SJCRH30 (cell line): ENCODE measurements at regions not wholly inside any gene's neighbourhood (a gene's known extent, or its start where the extent isn't known, plus 50 kb on each side); places are given as distances from the start of the nearest gene placed in this dataset.
"Not testable (repeated sequence)": the region's sequence is repeated elsewhere in the genome, so short reads cannot be mapped to it uniquely, and the experiment has no call there.

ENCODE experiments used
- DNase-seq, 2 experiments: peaks; one replicate each; pipeline ENCODE4 v3.0.0-alpha.2; 2015 to 2020
- H3K27ac ChIP-seq: fragments of 250-450 bp; sonication (Bioruptor Pico); 2 replicates; pipeline ENCODE4 v1.5.1; 2020; ENCODE audit warnings: mild to moderate bottlenecking, moderate library complexity
- H3K27me3 ChIP-seq: fragments of 250-450 bp; sonication (Bioruptor Pico); 2 replicates; pipeline ENCODE4 v1.5.1; 2020; ENCODE audit warnings: mild to moderate bottlenecking, moderate library complexity
- H3K36me3 ChIP-seq: fragments of 250-450 bp; sonication (Bioruptor Pico); 2 replicates; pipeline ENCODE4 v1.5.1; 2020; ENCODE audit warnings: mild to moderate bottlenecking, moderate library complexity
- H3K4me1 ChIP-seq: fragments of 250-450 bp; sonication (Bioruptor Pico); 2 replicates; pipeline ENCODE4 v1.5.1; 2020; ENCODE audit warnings: mild to moderate bottlenecking, moderate library complexity
- H3K4me3 ChIP-seq: fragments of 250-450 bp; sonication (Bioruptor Pico); 2 replicates; pipeline ENCODE4 v1.5.1; 2020; ENCODE audit warnings: mild to moderate bottlenecking, moderate library complexity
- H3K9me3 ChIP-seq: fragments of 250-450 bp; sonication (Bioruptor Pico); replicated peaks from 2 replicates; pipeline ENCODE4 v1.5.1; 2020; ENCODE audit warnings: mild to moderate bottlenecking, moderate library complexity

DNA sequence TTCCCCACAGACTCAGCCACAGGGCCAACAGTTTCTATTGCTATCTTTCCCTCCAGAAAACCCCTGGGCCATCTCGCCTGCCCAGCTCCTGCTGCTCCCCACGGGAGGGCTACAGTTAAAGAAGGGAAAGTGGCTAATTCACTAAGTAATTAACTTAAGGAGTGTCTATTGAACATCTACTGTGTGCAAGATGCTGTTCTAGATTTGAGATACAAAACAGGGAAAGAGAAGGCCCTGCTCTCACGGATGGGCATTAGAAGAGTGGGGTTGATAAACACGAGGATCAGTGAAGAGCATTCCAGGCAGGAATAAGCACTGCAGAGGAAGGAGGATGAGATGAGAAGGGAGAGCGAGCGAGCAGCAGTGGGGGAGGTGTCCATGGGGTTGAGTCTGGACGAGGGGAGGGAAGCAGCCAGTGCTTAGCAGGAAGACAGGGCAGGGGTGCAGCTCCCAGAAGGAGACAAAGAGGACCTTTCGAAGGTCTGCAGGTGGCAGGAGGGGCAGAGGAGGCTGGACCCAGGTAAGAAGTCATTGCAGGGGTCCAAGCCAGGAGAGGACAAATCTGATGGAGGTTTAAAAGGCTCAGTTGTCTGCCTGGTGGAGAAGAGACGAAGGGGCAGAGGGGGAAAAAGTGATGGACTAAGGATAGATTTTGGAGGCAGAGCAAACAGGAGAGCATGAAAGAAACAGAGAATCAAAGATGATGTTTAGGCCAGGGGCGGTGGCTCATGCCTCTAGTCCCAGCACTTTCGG is 64.7 kb downstream of the KLF15 start:
- H3K36me3 ChIP-seq: no peaks in the 10 kb centered on the region
- peaks cover 17% of the 10 kb centered on the region for H3K27me3 ChIP-seq
- no peaks in the 10 kb centered on the region for H3K9me3 ChIP-seq
- H3K4me3 ChIP-seq: no peak overlapping the region
- H3K4me1 ChIP-seq: no peaks in the 10 kb centered on the region
- DNase-seq: no peak
- H3K27ac ChIP-seq: no peak overlapping the region

DNA sequence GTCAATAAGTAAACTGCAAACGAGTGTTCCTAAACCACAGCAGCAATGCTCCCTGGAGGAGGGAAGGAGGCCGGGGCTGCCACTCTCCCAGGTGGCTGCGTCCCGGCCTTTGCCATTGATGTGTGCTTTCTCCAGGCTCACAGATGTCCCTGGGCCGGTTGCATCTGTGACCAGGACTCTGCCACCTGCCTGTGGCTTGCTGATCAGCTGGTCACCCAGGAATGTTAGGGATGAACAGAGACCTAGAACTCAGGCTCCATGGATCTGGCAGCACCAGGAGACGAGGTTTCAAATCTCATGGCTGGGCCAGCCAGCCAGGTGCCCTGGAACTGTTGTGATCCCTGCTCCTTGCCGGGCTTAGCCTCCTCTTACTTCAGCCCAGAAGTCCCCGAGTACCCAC is 65.7 kb downstream of the KLF15 start:
- H3K4me3 ChIP-seq: no peak overlapping the region
- H3K9me3 ChIP-seq: no peaks in the 10 kb centered on the region
- H3K27me3 ChIP-seq: peaks cover 17% of the 10 kb centered on the region
- no peaks in the 10 kb centered on the region for H3K36me3 ChIP-seq
- H3K27ac ChIP-seq: no peak overlapping the region
- H3K4me1 ChIP-seq: no peaks in the 10 kb centered on the region
- DNase-seq: no peak

DNA sequence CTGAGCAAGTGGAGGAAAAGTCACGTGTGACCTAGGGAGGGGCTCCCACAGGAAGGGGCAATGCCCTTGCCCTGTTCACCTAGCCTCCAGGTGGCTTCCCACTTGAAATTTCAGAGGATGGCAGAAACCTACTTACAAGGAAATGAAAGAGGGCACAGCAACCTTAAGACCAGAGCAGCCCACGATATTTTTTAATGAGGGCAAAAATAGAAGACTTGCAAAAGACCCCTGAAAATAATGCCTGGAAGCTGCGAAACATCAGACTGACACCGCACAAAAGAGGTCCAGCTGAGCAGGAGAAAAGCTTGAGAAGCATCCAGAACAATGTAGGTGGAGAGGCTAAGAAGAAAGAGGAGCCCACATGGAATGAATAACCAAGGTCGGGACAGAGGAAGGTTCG is 66.1 kb downstream of the KLF15 start:
- no peak for DNase-seq
- H3K4me1 ChIP-seq: no peaks in the 10 kb centered on the region

DNA sequence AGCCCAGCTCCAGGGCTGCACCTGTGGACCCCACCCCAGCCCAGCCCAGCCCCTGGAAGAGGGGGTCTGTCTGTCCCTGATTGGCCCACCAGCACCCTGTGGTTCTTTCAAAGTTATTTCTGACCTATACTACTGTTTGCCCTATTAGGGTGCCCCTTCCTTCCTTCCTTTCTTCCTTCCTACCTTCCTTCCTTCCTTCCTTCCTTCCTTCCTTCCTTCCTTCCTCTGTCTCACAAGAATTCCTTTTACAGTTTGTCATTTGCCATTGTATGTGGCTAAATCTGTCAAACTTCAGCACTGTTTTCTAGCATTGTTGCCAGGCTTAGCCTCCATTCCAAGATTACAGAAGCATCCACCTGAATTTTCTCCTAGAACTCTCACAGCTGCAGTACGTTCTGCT is 66.9 kb downstream of the KLF15 start:
- no peaks in the 10 kb centered on the region for H3K36me3 ChIP-seq
- DNase-seq: no peak

More for the DNA sequence above, 66.1 kb downstream of the KLF15 start:
- no peaks in the 10 kb centered on the region for H3K36me3 ChIP-seq
- H3K27me3 ChIP-seq: peaks cover 17% of the 10 kb centered on the region
- no peak overlapping the region for H3K27ac ChIP-seq
- H3K9me3 ChIP-seq: no peaks in the 10 kb centered on the region
- H3K4me3 ChIP-seq: no peak overlapping the region

DNA sequence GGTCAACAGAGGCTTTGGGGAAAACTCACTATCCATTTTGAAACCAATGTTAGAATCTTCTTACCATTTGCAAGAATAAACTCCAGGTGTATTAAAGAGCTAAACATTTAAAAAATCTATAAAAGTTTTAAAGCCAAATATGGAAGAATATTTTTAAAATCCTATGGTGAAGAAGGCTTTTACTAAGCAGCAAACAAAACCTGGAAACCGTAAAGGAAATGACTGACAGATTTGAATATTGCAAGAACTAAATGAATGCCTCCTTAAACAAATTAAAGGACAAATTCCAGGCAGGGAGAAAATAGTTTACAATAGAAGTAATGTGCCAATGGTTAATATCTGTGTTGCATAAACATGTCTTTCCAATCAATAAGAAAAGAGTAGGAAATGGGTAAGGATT is 68.1 kb downstream of the KLF15 start:
- H3K9me3 ChIP-seq: no peaks in the 10 kb centered on the region
- no peak overlapping the region for H3K27ac ChIP-seq
- no peak for DNase-seq
- H3K27me3 ChIP-seq: peaks cover 14% of the 10 kb centered on the region
- H3K36me3 ChIP-seq: no peaks in the 10 kb centered on the region
- H3K4me3 ChIP-seq: no peak overlapping the region
- no peaks in the 10 kb centered on the region for H3K4me1 ChIP-seq

More for the DNA sequence above, 66.9 kb downstream of the KLF15 start:
- H3K27me3 ChIP-seq: peaks cover 17% of the 10 kb centered on the region
- no peaks in the 10 kb centered on the region for H3K9me3 ChIP-seq
- H3K4me1 ChIP-seq: no peaks in the 10 kb centered on the region
- H3K27ac ChIP-seq: no peak overlapping the region
- no peak overlapping the region for H3K4me3 ChIP-seq

DNA sequence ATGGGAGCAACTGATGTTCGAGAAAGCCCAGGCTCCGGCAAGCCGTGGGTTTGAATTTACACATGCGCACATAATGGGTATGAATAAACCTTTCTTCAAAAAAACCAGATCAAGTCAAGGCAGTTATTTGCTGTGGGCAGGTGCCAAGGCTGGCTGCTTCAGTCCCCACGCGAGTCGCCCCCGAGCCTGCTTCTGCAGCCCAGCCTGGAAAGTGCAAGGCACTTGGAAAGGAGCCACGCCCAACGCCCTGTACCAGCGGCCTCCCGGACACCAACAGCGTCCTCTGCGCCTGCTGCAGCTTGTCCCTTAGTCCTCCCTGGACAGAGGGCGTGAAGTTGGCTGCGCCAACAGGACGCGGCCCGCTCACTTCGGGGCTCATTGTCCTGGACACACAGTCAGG is 68.9 kb downstream of the KLF15 start:
- Histone ChIP-seq H3K4me3 (no peak overlapping the region), H3K4me1 (no peaks in the 10 kb centered on the region)
- no peak for DNase-seq

DNA sequence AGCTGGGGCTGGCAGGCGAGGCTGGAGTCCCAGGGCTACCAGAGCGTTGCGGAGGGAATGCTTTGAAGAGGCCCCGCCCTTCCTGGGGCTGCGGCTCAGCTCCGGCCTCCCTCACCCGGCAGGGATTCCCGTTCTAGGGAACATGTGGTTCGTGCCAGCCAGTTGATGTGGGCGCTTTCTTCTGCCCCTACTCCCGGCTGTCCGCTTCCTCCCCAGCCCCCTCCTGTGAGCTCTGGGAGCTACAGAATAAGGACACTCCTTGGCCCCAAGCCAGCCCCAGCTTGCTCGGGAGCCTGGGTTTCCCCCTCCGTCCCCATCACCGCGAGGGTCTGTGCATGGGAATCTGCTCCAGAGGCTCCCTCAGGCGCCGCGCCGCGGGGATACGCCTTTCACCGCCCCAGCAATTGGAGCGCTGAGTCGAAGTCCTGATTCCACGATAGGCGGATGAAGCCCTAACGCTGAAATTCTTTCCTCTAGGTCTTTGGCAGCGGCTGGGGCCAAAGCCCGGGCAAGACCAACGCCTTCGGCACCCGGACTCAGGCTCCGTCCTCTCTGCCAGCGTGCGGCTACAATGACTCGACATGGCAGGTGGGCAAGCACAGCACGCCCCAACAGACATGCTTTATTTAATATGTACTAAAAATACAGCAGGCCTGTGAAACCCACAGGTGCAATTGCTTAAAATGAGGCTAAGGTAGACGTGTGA is 69.5 kb downstream of the KLF15 start:
- peak overlapping the region; percentile 52 for H3K4me3 ChIP-seq
- H3K27ac ChIP-seq: no peak overlapping the region
- no peaks in the 10 kb centered on the region for H3K9me3 ChIP-seq
- no peaks in the 10 kb centered on the region for H3K4me1 ChIP-seq
- peaks cover 14% of the 10 kb centered on the region for H3K27me3 ChIP-seq
- peak; percentile 70 to 75 for DNase-seq
- no peaks in the 10 kb centered on the region for H3K36me3 ChIP-seq

More for the DNA sequence above, 68.9 kb downstream of the KLF15 start:
- H3K27ac ChIP-seq: no peak overlapping the region
- no peaks in the 10 kb centered on the region for H3K36me3 ChIP-seq
- H3K27me3 ChIP-seq: peaks cover 14% of the 10 kb centered on the region
- no peaks in the 10 kb centered on the region for H3K9me3 ChIP-seq

DNA sequence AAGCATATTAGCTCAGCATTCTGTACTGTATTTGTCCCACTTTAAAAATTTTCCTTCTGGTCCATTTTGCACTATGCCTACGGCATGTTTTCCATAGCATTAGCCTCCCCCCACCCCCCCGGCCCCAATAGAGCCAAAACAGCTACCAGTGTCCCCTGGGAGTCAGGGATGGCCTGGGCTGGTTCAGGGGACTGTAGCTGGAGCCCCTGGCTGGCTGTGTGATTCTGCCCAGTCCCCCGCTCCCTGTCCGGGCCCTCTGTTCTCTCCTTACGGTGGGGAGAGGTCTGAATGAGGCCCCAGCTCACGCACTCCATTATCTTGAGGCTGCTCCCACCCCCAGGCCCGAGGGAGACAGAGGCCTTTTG is 70.1 kb downstream of the KLF15 start:
- no peak overlapping the region for H3K27ac ChIP-seq
- no peak for DNase-seq
- no peaks in the 10 kb centered on the region for H3K4me1 ChIP-seq
- no peaks in the 10 kb centered on the region for H3K36me3 ChIP-seq
- no peaks in the 10 kb centered on the region for H3K9me3 ChIP-seq
- peaks cover 14% of the 10 kb centered on the region for H3K27me3 ChIP-seq
- peak overlapping the region; percentile 52 for H3K4me3 ChIP-seq

DNA sequence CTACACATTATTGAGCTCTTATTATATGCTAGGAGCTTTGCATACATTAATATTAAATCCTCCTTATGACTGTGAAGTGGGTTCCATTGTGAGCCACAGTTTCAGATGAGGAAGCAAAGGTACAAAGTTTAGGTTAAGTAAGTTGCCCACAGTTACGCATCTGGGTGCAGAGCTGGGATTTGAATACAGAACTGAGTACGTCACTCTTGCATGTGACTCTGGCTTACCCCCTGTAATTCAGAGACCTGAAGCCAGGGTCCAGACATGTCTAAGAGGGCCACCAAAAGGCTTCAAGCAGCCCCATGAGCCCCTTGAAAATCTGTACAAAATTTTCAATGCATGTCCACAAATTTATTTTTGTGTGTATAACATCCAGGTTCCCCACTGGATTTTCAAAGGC is 71.8 kb downstream of the KLF15 start:
- H3K9me3 ChIP-seq: no peaks in the 10 kb centered on the region
- no peaks in the 10 kb centered on the region for H3K36me3 ChIP-seq
- no peak for DNase-seq
- no peak overlapping the region for H3K4me3 ChIP-seq
- H3K27ac ChIP-seq: no peak overlapping the region
- H3K27me3 ChIP-seq: peaks cover 11% of the 10 kb centered on the region
- no peaks in the 10 kb centered on the region for H3K4me1 ChIP-seq

DNA sequence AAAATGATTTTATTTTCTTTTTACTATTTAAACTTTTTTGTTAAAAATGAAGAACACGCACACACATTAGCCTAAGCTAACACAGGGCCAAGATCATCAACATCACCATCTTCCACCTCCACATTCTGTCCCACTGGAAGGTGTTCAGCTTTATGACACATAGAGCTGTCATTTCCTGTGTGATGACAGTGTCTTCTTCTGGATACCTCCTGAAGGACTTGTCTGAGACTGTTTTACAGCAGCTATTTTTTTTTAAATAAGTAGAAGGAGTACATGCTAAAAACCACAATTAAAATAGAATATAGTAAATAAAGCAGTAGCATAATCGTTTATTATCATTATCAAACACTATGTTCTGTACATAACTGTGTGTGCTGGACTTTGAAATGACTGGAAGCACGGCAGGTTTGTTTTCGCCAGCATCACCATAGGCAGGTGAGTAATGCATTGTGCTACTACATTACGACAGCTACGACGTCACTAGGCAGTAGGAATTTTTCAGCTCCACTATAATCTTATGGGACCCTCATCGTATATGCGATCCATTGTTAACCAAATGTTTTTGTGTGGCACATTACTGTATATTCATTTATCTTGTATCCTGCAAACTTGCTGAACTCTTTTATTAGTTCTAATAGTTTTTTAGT is 72.8 kb downstream of the KLF15 start:
- H3K36me3 ChIP-seq: no peaks in the 10 kb centered on the region
- no peaks in the 10 kb centered on the region for H3K9me3 ChIP-seq
- DNase-seq: no peak
- no peaks in the 10 kb centered on the region for H3K4me1 ChIP-seq
- no peak overlapping the region for H3K4me3 ChIP-seq
- H3K27ac ChIP-seq: no peak overlapping the region
- H3K27me3 ChIP-seq: peaks cover 11% of the 10 kb centered on the region

DNA sequence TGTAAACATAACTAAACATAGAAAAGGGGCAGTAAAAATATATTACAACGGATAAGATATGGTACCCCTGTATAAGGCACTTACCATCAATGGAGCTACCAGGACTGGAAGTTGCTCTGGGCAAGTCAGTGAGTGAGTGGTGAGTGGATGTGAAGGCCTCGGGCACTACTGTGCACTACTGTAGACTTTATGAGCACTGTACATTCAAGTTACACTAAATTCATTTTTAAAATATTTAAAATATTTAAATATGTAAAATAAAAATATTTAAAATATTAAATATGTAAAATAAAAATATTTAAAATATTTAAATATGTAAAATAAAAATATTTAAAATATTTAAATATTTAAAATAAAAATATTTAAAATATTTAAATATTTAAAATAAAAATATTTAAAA is 73.6 kb downstream of the KLF15 start:
- not testable (repeated sequence) for H3K36me3 ChIP-seq, H3K27ac ChIP-seq, DNase-seq, H3K9me3 ChIP-seq, H3K4me3 ChIP-seq, H3K4me1 ChIP-seq, H3K27me3 ChIP-seq

DNA sequence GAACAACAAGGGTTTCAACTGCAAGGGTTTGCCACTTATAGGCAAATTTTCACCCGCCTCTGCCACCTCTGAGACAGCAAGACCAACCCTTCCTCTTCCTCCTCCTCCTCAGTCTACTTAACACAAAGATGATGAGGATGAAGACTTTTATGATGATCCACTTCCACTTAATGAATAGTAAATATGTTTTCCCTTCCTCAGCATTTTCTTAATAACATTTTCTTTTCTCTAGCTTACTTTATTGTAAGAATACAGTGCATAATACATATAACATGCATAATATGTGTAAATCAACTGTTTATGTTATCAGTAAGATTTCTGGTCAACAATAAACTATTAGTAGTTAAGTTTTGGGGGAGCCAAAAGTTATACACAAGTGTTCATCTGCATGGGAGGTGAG is 77.4 kb downstream of the KLF15 start:
- Histone ChIP-seq H3K9me3 (no peaks in the 10 kb centered on the region), H3K4me3 (no peak overlapping the region), H3K4me1 (no peaks in the 10 kb centered on the region), H3K27me3 (no peaks in the 10 kb centered on the region), H3K27ac (no peak overlapping the region), H3K36me3 (no peaks in the 10 kb centered on the region)
- no peak for DNase-seq

DNA sequence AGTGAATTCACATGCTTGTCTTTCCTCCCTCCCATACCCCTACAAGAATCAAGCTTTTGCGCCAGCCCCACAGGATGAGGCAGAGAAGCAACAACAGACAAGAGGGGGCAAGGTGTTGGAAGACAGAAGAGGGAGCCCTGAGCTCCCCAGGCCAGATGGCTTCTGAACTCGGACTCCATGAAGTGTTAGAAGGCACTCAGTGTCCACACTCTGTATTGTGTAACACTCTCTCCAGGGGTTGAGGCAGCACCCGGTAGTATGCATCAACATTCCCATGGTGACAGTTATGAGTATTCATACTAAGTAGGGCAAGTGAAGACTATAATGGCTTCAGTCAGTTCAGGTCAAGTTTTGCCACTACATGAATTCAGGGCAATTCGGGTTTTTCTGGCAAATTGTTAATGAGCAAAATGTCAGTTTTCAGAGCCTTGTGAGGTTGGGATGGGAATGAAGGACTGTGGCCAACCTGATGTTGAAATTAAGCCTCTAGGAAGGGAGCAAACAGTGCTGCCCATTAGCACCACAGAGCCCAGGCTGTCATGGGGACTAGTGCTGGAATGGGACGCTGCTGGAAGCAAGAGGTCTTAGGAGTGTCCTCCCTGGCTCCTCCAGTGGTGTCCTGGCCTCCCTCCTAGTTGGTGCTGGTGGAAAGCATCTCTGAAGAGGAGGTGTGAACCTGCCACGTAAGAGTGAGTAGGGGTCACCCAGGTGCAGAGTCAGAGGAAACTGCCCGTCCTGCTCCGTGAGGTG is 79.4 kb downstream of the KLF15 start:
- Histone ChIP-seq H3K27me3 (no peaks in the 10 kb centered on the region), H3K9me3 (no peaks in the 10 kb centered on the region), H3K36me3 (no peaks in the 10 kb centered on the region), H3K27ac (no peak overlapping the region), H3K4me3 (no peak overlapping the region), H3K4me1 (no peaks in the 10 kb centered on the region)
- no peak for DNase-seq

DNA sequence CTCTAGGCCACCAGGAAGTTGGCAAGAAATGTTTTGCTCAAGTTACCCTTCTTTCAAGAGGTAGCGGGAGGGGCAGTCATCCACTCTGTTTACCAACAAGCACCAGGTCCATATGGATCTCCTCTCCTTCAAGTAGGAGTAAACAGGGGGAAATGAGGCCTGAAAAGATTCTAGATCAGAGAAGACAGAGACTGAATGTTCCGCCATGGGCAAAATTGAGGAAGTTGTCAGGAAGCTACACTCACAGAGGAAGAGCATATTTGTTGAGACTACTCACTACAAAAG is 81.6 kb downstream of the KLF15 start:
- no peak overlapping the region for H3K27ac ChIP-seq
- H3K27me3 ChIP-seq: no peaks in the 10 kb centered on the region
- no peaks in the 10 kb centered on the region for H3K9me3 ChIP-seq
- no peaks in the 10 kb centered on the region for H3K36me3 ChIP-seq
- peaks cover 1% of the 10 kb centered on the region; the same call in 1 of the 2 replicates for H3K4me1 ChIP-seq
- H3K4me3 ChIP-seq: no peak overlapping the region
- DNase-seq: no peak
